Neutrophil (primary cell): ENCODE measurements at regions not wholly inside any gene's neighbourhood (a gene's known extent, or its start where the extent isn't known, plus 50 kb on each side); places are given as distances from the start of the nearest gene placed in this dataset.

Experiments
- H3K27ac ChIP-seq: fragments of 200-600 bp; sonication (generic); 2 replicates; pipeline ENCODE4 v1.5.1; 2016; ENCODE audit warnings: mild to moderate bottlenecking, moderate library complexity
- H3K27me3 ChIP-seq: fragments of 200-600 bp; sonication (generic); 2 replicates; pipeline ENCODE4 v1.6.0; 2016; ENCODE audit warnings: mild to moderate bottlenecking
- H3K36me3 ChIP-seq: fragments of 200-600 bp; sonication (generic); 2 replicates; pipeline ENCODE4 v1.5.1; 2017
- H3K4me1 ChIP-seq, 2 experiments: fragments of 200-600 bp in 1 of 2; sonication (generic) in 1 of 2; 1 replicate in 1 of 2; 2 replicates in 1 of 2; pipeline versions ENCODE4 v1.5.1 to v1.6.1; 2013 to 2016; ENCODE audit warnings: low read depth in 1 of 2, low read length in 1 of 2, mild to moderate bottlenecking in 1 of 2, moderate library complexity in 1 of 2; ENCODE audit not compliant: control insufficient read depth in 1 of 2, insufficient read depth in 1 of 2
- H3K4me3 ChIP-seq, 2 experiments: fragments of 200-600 bp in 1 of 2; sonication (generic) in 1 of 2; 1 replicate in 1 of 2; 2 replicates in 1 of 2; pipeline ENCODE4 v1.5.1; 2013 to 2016; ENCODE audit warnings: low read depth in 1 of 2, low read length in 1 of 2, mild to moderate bottlenecking in 1 of 2, moderate library complexity in 1 of 2
- H3K9me3 ChIP-seq: fragments of 200-600 bp; sonication (generic); 2 replicates; pipeline ENCODE4 v1.5.1; 2016
- CTCF ChIP-seq: fragments of 200-600 bp; sonication (generic); IDR thresholded peaks from 2 replicates; pipeline ENCODE4 v1.5.1; 2016; ENCODE audit warnings: antibody characterized with exemption

- Histone ChIP-seq H3K27ac (no peak overlapping the region), H3K27me3 (peaks cover 24% of the 10 kb centered on the region), H3K4me1 (no peaks in the 10 kb centered on the region), H3K9me3 (no peaks in the 10 kb centered on the region), H3K36me3 (no peaks in the 10 kb centered on the region), H3K4me3 (no peak overlapping the region)
- no peak for TF ChIP-seq CTCF
These were observed 728.6 kb downstream of the BRD1 start for GRCh38 chr22:49099089-49099488.

- Histone ChIP-seq H3K4me1 (no peaks in the 10 kb centered on the region), H3K27ac (no peak overlapping the region), H3K27me3 (peaks cover 17% of the 10 kb centered on the region), H3K4me3 (no peak overlapping the region), H3K9me3 (no peaks in the 10 kb centered on the region), H3K36me3 (no peaks in the 10 kb centered on the region)
- TF ChIP-seq CTCF = no peak
These were observed 729.7 kb downstream of the BRD1 start for GRCh38 chr22:49097966-49098365.

- Histone ChIP-seq H3K4me3 (no peak overlapping the region), H3K4me1 (no peaks in the 10 kb centered on the region), H3K27ac (no peak overlapping the region), H3K9me3 (no peaks in the 10 kb centered on the region), H3K27me3 (peaks cover 17% of the 10 kb centered on the region), H3K36me3 (no peaks in the 10 kb centered on the region)
- no peak for TF ChIP-seq CTCF
These were observed 730.3 kb downstream of the BRD1 start for GRCh38 chr22:49097171-49097925.

- Histone ChIP-seq H3K9me3 (no peaks in the 10 kb centered on the region), H3K4me1 (no peaks in the 10 kb centered on the region), H3K4me3 (no peak overlapping the region), H3K27me3 (peaks cover 15% of the 10 kb centered on the region), H3K27ac (no peak overlapping the region), H3K36me3 (no peaks in the 10 kb centered on the region)
- no peak for TF ChIP-seq CTCF
These were observed 731.2 kb downstream of the BRD1 start for GRCh38 chr22:49096476-49096875.

GRCh38 chr22:49095366-49095765 lies 732.3 kb downstream of the BRD1 start:
- Histone ChIP-seq H3K9me3 (no peaks in the 10 kb centered on the region), H3K27me3 (peaks cover 4% of the 10 kb centered on the region), H3K4me3 (no peak overlapping the region), H3K27ac (no peak overlapping the region), H3K4me1 (no peaks in the 10 kb centered on the region), H3K36me3 (no peaks in the 10 kb centered on the region)
- TF ChIP-seq CTCF = no peak
